Activated CD4-positive, alpha-beta memory T cell treated with anti-CD3 and anti-CD28 coated beads, Interleukin-2, amount 10 ng/mL, durations not matched to agents 7 days and 5 days (primary cell): ENCODE measurements at regions not wholly inside any gene's neighbourhood (a gene's known extent, or its start where the extent isn't known, plus 50 kb on each side); places are given as distances from the start of the nearest gene placed in this dataset.
"Not testable (repeated sequence)": the region's sequence is repeated elsewhere in the genome, so short reads cannot be mapped to it uniquely, and the experiment has no call there.

ENCODE experiments used
- CTCF ChIA-PET: fragments of 350-600 bp; sonication (Branson Sonifier 250); formaldehyde crosslinking; loops from one replicate; lab custom pipeline; 2021; ENCODE audit warnings: antibody characterized with exemption, inconsistent platforms; lab: Charles Lee
- POLR2A ChIA-PET: fragments of 350-600 bp; sonication (Branson Sonifier 250); formaldehyde crosslinking; loops from one replicate; lab custom pipeline; 2021; ENCODE audit warnings: antibody characterized with exemption; lab: Charles Lee
- DNase-seq: peaks from one replicate; pipeline ENCODE4 v3.0.0-alpha.2; 2020
- H3K27ac Mint-ChIP-seq: one replicate; pipeline ENCODE4 v1.8.0; 2021; ENCODE audit warnings: mild to moderate bottlenecking, mixed read lengths
- H3K27me3 Mint-ChIP-seq: one replicate; pipeline ENCODE4 v1.8.0; 2021; ENCODE audit warnings: mixed read lengths
- H3K36me3 Mint-ChIP-seq: one replicate; pipeline ENCODE4 v1.8.0; 2021; ENCODE audit warnings: low read depth, mixed read lengths
- H3K4me1 Mint-ChIP-seq: one replicate; pipeline ENCODE4 v1.8.0; 2021; ENCODE audit warnings: mixed read lengths
- H3K4me3 Mint-ChIP-seq: one replicate; pipeline ENCODE4 v1.8.0; 2021; ENCODE audit warnings: mild to moderate bottlenecking, mixed read lengths
- H3K9me3 Mint-ChIP-seq: one replicate; pipeline ENCODE4 v1.8.0; 2021; ENCODE audit warnings: mixed read lengths

DNA sequence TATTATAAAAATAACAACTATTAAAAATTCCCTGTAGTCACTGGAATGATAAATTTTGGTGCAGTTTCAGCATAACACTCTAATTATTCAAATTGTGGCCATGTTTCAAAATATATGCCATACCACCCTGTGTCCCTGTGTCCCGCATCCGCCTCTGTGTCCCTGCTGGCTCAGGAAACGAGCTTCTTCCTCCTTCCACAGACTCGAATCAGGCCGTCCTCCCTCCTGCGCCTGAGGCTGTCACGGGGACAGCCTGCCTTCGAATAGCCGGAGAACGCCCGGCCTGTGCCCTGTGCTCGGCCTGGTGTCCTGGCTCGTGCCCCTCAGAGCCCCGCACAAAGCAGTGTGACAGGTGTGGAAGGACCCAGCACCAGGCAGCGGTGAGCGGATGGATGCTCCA lies 55.1 kb upstream of the GPR39 start:
- H3K4me1 Mint-ChIP-seq, H3K27ac Mint-ChIP-seq, H3K4me3 Mint-ChIP-seq, H3K27me3 Mint-ChIP-seq, DNase-seq, POLR2A ChIA-PET, H3K36me3 Mint-ChIP-seq, CTCF ChIA-PET: not testable (repeated sequence)
- peaks cover 15% of the 10 kb centered on the region for H3K9me3 Mint-ChIP-seq

DNA sequence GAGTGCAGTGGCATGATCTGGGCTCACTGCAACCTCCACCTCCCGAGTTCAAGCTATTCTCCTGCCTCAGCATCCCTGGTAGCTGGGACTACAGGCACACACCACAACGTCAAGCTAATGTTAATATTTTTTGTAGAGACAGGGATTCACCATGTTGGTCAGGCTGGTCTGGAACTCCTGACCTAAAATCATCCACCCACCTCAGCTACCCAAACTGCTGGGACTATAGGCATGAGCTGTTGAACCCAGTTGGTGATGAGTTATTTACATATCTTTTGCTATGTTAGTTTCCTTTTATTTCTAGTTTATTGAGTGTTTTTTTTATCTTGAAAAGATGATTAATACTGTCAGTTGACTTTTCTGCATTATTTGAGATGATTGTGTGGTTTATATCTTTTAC lies 53.3 kb upstream of the GPR39 start:
- H3K4me3 Mint-ChIP-seq, H3K36me3 Mint-ChIP-seq, POLR2A ChIA-PET, H3K4me1 Mint-ChIP-seq, CTCF ChIA-PET, DNase-seq, H3K27ac Mint-ChIP-seq, H3K27me3 Mint-ChIP-seq: not testable (repeated sequence)
- peaks cover 17% of the 10 kb centered on the region for H3K9me3 Mint-ChIP-seq

DNA sequence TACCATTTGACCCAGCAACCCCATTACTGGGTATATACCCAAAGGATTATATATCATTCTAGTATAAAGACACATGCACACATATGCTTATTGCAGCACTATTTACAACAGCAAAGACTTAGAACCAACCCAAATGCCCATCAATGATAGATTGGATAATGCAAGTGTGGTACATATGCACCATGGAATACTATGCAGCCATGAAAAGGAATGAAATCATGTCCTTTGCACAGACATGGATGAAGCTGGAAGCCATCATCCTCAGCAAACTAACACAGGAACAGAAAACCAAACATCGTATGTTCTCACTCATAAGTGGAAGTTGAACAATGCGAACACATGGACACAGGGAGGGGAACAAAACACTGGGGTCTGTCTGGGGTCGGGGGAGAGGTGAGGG lies 50.6 kb upstream of the GPR39 start:
- H3K4me3 Mint-ChIP-seq, H3K27ac Mint-ChIP-seq, H3K36me3 Mint-ChIP-seq, CTCF ChIA-PET, POLR2A ChIA-PET, DNase-seq, H3K4me1 Mint-ChIP-seq, H3K27me3 Mint-ChIP-seq: not testable (repeated sequence)
- peaks cover 17% of the 10 kb centered on the region for H3K9me3 Mint-ChIP-seq

DNA sequence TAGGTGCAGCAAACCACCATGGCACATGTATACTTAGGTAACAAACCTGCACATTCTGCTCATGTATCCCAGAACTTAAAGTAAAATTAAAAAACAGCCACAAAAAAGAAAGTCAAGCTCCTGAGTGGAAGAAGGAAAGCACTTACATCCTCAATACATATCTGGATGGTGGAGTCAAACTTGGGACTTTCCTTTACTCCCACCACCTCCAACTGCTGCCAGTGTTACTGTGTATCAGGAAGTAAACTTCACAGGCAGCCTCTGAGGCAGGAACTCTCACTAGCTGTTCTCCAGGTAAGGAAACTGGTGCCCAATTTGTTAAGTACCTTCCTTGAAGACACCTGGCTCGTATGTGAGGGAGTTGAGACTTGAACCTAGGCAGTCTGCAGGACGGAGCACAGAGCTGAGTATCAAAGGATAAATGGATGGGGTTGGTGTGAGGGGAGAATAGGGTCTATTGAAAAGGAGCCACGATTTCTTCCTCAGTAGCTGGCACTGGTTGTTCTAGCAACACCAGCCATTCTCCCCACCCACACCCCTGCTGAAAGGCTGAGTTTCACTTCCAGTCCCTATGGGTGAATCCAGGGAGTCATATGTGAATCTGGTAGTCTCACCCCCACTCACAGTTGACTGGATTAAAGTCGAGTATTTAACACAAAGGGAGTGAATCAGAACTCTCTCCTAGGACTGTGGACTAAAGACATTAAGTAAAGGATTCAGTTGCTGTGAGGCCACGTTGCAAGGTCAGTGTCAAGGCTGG lies 50.0 kb upstream of the GPR39 start:
- ChIA-PET POLR2A (no interaction called here), CTCF (no interaction called here)
- Mint-ChIP-seq H3K4me3 (no peak overlapping the region), H3K36me3 (no peaks in the 10 kb centered on the region), H3K9me3 (peaks cover 17% of the 10 kb centered on the region), H3K27me3 (no peaks in the 10 kb centered on the region), H3K4me1 (no peaks in the 10 kb centered on the region), H3K27ac (no peak overlapping the region)
- no peak for DNase-seq
